ENCODE measurements at regions not wholly inside any gene's neighbourhood (a gene's known extent, or its start where the extent isn't known, plus 50 kb on each side); places are given as distances from the start of the nearest gene placed in this dataset.

DNA sequence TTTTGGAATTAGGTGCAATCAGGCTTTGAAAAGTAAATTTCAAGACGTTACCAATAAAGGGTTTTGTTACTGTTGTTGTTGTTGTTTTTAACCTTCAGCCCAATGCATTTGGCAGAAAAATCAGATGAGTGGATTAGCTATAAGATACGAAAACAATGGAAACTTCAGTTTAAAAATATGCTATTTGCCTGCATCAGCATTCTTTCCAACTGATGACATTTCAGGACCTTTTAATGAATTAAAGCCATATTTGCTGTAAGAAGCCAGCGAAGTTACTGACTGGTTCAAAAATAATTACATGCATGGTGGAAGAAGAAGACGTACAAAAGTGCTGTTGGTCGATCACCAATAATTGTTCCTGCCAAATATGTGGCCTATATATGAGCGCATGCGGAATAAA lies 639.3 kb upstream of the SOX11 start:
- TF ChIP-seq EZH2 (IDR thresholded peaks at IDR 0.05; ENCODE audit: borderline replicate concordance, low read depth, low read length, severe bottlenecking), result no peak
- TF ChIP-seq, protein P1, sequence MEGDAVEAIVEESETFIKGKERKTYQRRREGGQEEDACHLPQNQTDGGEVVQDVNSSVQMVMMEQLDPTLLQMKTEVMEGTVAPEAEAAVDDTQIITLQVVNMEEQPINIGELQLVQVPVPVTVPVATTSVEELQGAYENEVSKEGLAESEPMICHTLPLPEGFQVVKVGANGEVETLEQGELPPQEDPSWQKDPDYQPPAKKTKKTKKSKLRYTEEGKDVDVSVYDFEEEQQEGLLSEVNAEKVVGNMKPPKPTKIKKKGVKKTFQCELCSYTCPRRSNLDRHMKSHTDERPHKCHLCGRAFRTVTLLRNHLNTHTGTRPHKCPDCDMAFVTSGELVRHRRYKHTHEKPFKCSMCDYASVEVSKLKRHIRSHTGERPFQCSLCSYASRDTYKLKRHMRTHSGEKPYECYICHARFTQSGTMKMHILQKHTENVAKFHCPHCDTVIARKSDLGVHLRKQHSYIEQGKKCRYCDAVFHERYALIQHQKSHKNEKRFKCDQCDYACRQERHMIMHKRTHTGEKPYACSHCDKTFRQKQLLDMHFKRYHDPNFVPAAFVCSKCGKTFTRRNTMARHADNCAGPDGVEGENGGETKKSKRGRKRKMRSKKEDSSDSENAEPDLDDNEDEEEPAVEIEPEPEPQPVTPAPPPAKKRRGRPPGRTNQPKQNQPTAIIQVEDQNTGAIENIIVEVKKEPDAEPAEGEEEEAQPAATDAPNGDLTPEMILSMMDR (IDR thresholded peaks at IDR 0.05; ENCODE audit: borderline replicate concordance, extremely low read depth, low read length, poor library complexity, severe bottlenecking), result no peak

Data from DND-41 (cell line).